NCI-H1417 (cell line): ENCODE measurements at regions not wholly inside any gene's neighbourhood (a gene's known extent, or its start where the extent isn't known, plus 50 kb on each side); places are given as distances from the start of the nearest gene placed in this dataset.
"Not testable (repeated sequence)": the region's sequence is repeated elsewhere in the genome, so short reads cannot be mapped to it uniquely, and the experiment has no call there.

Experiments used
- DNase-seq, 3 experiments: peaks; one replicate each; lab custom pipeline; 2025; lab: John Stamatoyannopoulos, UW

GRCh38 chr9:64016845-64017406 is 1268.1 kb downstream of the FOXD4L5 start:
- not testable (repeated sequence) for DNase-seq

- not testable (repeated sequence) for DNase-seq
These were observed 1268.8 kb downstream of the FOXD4L5 start for GRCh38 chr9:64016246-64016645.

GRCh38 chr9:64015136-64015535 is 1269.9 kb downstream of the FOXD4L5 start:
- DNase-seq, result no peak

GRCh38 chr9:64014386-64015091 is 1270.5 kb downstream of the FOXD4L5 start:
- not testable (repeated sequence) for DNase-seq

GRCh38 chr9:64013122-64013521 is 1271.9 kb downstream of the FOXD4L5 start:
- DNase-seq, result not testable (repeated sequence)

GRCh38 chr9:64012014-64012413 is 1273.0 kb downstream of the FOXD4L5 start:
- not testable (repeated sequence) for DNase-seq

GRCh38 chr9:63979741-63980140 is 1305.3 kb downstream of the FOXD4L5 start:
- not testable (repeated sequence) for DNase-seq
